UCSD-AML1 (cell line): ENCODE measurements at regions not wholly inside any gene's neighbourhood (a gene's known extent, or its start where the extent isn't known, plus 50 kb on each side); places are given as distances from the start of the nearest gene placed in this dataset.

Experiments
- DNase-seq: peaks from one replicate; lab custom pipeline; 2025; ENCODE audit not compliant: unreplicated experiment; lab: John Stamatoyannopoulos, UW

- DNase-seq, result no peak
These were observed 973.1 kb downstream of the TMEM182 start for GRCh38 chr2:103734911-103735310.

GRCh38 chr2:103738108-103738507 is 976.3 kb downstream of the TMEM182 start:
- no peak for DNase-seq

DNA sequence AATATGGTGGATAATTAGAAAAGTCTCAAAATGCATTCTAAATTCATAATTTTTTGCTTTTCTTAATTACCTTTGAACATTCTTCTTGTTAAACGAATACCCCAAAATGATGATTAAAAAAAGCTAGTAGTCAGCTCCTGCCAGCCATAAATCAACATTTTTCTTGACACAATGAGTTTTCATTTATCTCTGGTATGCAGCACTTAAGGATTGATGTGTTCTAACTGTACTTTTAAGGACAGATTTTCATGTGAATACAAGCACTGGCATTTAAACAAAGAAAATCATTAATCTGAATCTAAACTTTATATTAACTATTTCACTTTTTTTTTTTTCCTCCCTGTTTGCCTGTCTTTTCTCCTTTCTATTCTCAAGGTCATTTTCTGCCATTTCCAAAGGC is 976.8 kb downstream of the TMEM182 start:
- no peak for DNase-seq

GRCh38 chr2:103739186-103739585 is 977.4 kb downstream of the TMEM182 start:
- DNase-seq, result no peak

GRCh38 chr2:103739921-103740320 is 978.1 kb downstream of the TMEM182 start:
- no peak for DNase-seq

GRCh38 chr2:103740631-103741030 is 978.8 kb downstream of the TMEM182 start:
- DNase-seq, result no peak

DNA sequence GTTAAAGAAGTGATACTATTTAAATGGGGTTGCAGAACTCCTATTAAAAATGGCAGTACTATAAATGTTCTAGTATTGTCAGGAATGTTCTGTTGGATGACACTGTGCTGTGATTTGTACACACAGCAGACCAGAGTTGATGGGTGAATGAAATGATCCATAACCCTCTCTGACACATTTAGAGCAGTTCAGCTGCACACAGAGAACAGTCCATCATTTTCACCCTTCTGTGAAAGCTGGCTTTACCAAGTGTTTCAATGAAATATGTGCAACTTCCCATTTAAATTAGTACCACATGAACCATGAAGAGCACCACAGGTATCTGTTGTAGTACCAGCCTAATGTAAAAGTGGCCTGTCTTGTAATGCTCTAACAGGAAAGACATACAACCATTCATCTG is 981.4 kb downstream of the TMEM182 start:
- no peak for DNase-seq

DNA sequence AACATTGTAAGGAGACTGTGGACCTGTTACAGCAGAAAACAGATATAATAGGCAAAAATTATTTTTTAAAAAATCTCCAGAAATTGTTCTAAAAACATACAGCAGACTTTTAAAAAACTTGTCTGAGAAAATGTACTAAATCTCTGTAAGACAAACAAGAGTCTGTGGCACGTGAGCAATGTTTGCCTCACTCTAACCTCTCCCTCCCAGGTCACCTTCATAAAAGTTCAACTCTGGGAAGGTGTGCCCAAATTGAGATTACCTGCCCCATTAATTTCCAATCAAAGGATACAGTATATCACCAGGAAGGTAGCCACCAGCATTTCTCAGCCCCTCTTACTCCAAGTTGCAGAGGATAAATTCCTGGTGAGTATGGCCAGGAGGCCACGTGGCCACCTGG is 992.7 kb downstream of the TMEM182 start:
- no peak for DNase-seq

DNA sequence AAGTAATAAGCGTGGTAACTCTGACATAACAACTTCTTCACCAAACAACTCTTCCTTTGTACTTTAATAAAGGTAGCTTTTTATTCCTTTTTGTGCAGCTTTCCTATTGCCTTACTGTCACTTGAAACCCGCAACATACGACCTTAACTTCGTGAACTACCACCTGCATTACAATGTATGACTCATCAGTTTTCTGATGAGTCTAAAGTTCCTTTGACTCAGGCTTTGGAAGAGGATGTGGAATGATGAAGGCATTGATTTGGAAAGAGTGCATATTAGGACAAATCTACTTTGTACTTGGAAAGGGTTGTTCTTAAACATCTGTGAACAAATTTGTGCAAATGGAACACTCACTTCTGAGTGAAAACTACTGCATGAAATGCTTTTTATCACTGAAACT is 1012.1 kb downstream of the TMEM182 start:
- DNase-seq, result no peak

DNA sequence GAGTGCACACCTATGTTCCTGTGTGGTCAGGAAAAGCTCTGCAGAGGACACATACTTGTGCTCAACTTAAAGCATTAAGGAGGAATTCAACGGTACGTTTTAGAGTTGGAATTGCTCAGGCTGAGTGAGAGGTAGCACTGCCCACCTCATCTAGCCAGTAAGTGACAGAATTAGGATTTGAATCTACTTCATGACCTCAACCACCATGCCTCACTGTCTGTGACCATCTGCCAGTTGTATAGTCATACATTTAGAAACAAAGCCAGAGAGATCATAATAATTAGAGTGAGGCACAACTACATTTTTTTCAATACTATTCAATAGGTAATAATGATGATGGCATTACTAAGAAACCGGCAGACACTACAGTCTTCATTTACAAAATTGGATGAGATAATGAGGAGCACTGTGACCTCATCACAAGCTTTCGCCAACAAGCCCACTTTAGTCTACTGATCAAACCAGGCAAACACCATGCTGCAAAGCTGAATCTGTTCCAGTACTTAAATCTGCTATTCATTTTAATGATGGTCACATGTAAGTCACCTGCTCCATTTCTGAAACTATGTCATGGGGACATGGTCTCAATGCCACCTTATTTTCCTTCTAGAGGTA is 1018.4 kb downstream of the TMEM182 start:
- DNase-seq, result no peak

- DNase-seq, result no peak
These were observed 1019.5 kb downstream of the TMEM182 start for GRCh38 chr2:103781313-103781712.

- DNase-seq, result no peak
These were observed 1022.4 kb downstream of the TMEM182 start for GRCh38 chr2:103784261-103784660.

DNA sequence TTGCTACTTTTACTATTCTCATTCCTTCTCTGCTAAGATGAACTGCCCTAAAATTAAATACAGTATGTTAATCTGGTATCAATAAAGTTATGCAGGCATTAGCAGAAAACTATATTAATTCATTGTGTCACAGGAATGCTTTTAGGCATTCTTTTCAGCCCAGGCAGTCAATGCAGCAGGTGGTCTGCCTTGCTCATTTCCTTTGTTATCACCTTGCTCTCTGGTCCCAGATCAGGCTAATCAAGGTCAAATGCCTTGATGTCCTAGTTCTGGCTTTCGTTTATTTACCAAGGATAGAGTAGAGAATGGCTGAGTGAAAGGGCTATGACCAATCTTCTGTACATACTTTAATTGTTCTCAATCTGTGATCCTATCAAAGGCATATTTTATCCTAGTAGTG is 1023.6 kb downstream of the TMEM182 start:
- no peak for DNase-seq

DNA sequence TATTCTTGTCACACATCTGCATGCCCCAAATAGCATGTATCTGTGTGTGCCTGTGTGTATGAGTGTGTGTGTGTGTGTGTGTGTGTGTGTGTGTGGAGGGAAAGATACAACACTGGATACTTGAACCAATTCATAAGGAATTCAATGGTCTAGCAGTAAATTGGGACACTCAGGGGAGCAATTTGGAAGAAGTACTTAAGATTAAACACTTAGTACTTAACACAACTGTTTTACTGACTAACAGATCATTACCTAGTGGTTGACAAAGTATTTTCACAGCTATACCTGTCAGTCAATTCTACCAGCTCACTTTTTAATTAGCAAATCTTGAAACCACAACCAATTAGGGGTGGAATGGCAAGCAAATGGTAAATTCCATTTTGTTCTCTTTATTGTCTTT is 1024.1 kb downstream of the TMEM182 start:
- DNase-seq, result no peak

DNA sequence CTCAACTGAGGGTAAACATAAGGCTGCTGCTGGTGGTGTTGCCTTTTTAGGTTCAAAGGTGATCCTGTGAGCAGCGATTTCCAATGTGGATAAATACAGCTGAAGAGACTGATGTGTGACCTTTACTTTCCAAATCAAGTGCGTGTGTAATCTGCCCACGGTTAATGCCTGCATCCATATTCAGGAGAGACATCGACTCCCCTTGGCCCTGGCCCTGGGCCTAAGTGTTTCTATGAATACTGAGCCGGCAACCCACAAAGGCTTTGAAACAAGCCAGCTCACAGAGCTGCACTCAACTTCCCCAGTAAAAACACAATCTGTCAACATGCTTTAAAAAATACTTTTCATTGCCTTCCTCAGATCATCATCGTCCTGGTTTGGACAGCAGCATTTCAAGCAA is 1026.6 kb downstream of the TMEM182 start:
- no peak for DNase-seq

- DNase-seq, result no peak
These were observed 1027.1 kb downstream of the TMEM182 start for GRCh38 chr2:103788951-103789350.

GRCh38 chr2:103789381-103790095 is 1027.7 kb downstream of the TMEM182 start:
- DNase-seq, result no peak

DNA sequence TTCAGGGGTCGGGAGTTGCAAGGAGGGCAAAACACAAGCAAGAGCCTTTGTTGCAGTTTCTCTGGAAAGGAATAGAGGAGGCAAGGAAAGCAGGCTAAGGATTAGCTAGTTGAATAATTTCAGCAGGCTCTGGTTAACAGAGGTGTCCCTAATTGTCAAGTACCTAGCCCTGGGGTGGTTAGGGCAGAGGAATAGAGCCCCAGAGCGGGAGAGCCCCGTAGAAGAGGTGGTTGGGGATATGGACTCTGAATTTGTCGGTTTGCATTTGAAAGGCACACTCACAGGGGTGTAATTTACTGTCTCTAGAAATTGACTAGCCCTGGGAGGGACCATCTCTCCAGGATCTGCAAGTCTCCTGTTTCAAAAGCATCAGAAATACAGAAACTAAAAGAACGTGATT is 1030.2 kb downstream of the TMEM182 start:
- DNase-seq, result no peak

- no peak for DNase-seq
These were observed 1036.5 kb downstream of the TMEM182 start for GRCh38 chr2:103798291-103798690.

GRCh38 chr2:103804013-103804412 is 1042.2 kb downstream of the TMEM182 start:
- DNase-seq, result no peak

GRCh38 chr2:103805746-103806145 is 1043.9 kb downstream of the TMEM182 start:
- DNase-seq, result no peak

DNA sequence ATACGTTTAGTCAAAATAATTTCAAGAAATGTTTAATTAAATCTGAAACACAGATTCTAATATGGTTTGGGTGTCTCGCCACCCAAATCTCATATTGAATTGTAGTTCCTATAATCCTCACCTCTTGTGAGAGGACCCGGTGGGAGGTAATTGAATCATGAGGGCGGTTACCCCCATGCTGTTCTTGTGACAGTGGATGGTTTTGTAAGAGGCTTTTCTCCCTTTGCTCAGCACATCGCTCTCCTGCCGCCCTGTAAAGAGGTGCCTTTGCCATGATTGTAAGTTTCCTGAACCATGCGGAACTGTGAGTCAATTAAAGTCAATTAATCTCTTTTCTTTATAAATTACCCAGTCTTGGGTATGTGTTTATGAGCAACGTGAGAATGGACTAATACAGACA is 1045.1 kb upstream of the POU3F3 start:
- DNase-seq, result no peak

- DNase-seq, result no peak
These were observed 1044.5 kb upstream of the POU3F3 start for GRCh38 chr2:103809415-103809814.
